ENCODE measurements at regions not wholly inside any gene's neighbourhood (a gene's known extent, or its start where the extent isn't known, plus 50 kb on each side); places are given as distances from the start of the nearest gene placed in this dataset.

DNA sequence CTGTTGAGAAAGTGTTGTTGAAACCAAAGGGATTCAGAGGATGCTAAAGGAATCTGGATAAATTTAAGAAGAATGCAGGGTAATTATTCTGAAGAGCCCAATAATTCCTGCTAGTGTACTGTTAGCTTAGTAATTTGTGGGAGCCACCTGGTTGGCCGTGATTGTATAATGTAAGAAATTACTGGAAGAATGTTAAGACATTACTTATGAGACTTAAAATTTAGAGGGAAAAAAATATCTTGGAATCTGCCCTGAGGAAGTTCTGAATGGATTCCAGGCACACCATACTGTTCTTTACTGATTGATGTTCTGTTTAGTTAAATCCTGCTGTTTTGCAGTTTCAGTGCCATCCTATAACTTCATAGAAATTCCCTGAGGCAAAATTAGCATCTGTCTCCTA lies 155.0 kb upstream of the RHOBTB1 start:
- H3K27me3 ChIP-seq (ENCODE audit: control insufficient read depth in 1 of 2, insufficient read depth in 2 of 2, low read length in 2 of 2) = peaks cover 0 to 2% of the 10 kb centered on the region in 2 donors
- H3K27ac ChIP-seq (ENCODE audit: low read depth in 2 of 2, low read length in 1 of 2) = no peak overlapping the region
- H3K36me3 ChIP-seq (ENCODE audit: control insufficient read depth in 2 of 2, insufficient read depth in 2 of 2, low read length in 1 of 2) = no peaks in the 10 kb centered on the region
- no peaks in the 10 kb centered on the region for H3K9me3 ChIP-seq (ENCODE audit: control insufficient read depth in 2 of 2, insufficient read depth in 1 of 2, low read depth in 1 of 2, low read length in 1 of 2)
- no peak overlapping the region for H3K4me3 ChIP-seq (ENCODE audit: low read depth in 1 of 2, low read length in 2 of 2)
- 55 to 61% methylated on average over 1 of the region's 1 CpG for WGBS, 2 donors
- no peaks in the 10 kb centered on the region for H3K4me1 ChIP-seq (ENCODE audit: control insufficient read depth in 2 of 2, insufficient read depth in 2 of 2, low read length in 1 of 2)

DNA sequence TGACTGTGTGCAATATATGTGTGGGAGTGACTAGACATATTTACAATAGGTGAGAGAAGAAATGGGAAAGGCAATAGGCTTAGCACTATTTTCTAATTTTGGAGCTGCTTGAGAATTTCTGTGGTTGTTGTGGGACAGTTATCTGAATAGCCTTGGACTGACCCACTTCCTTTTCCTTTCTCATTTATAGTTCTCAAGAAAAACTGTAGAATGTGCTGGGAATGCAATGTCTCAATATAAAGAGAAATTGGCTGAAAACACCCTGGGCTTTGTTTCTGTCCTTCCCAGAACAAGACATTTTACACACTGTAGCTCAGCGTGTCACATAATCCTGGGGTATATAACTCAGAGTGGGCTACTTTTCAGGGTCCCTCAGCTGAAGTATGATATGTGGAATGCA lies 153.0 kb upstream of the RHOBTB1 start:
- peaks cover 0 to 2% of the 10 kb centered on the region in 2 donors for H3K27me3 ChIP-seq (ENCODE audit: control insufficient read depth in 1 of 2, insufficient read depth in 2 of 2, low read length in 2 of 2)
- H3K27ac ChIP-seq (ENCODE audit: low read depth in 2 of 2, low read length in 1 of 2) = no peak overlapping the region
- WGBS, 2 donors = 81 to 86% methylated on average over 1 of the region's 1 CpG
- H3K4me1 ChIP-seq (ENCODE audit: control insufficient read depth in 2 of 2, insufficient read depth in 2 of 2, low read length in 1 of 2) = no peaks in the 10 kb centered on the region
- H3K36me3 ChIP-seq (ENCODE audit: control insufficient read depth in 2 of 2, insufficient read depth in 2 of 2, low read length in 1 of 2) = no peaks in the 10 kb centered on the region
- no peak overlapping the region for H3K4me3 ChIP-seq (ENCODE audit: low read depth in 1 of 2, low read length in 2 of 2)
- H3K9me3 ChIP-seq (ENCODE audit: control insufficient read depth in 2 of 2, insufficient read depth in 1 of 2, low read depth in 1 of 2, low read length in 1 of 2) = no peaks in the 10 kb centered on the region

DNA sequence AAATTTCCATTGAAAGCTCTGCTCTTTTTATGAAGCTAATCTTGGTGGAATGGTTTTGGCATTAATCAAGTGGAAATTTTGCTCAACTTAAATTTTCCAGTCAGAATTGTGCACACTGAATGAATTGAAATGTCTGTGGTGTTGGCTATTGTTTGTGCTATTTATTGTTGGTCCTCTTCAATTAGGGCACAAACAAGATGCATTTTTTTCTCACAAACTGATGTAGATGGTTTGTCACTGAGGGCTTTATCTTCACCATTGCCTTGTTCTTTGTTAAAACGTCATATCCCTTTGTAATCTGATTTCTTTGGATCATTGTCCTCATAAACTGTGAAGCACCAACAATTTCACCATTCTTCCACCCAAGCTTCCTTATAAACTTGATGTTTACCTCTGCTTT lies 152.1 kb upstream of the RHOBTB1 start:
- WGBS, 2 donors = 63 to 69% methylated on average over 1 of the region's 1 CpG
- H3K9me3 ChIP-seq (ENCODE audit: control insufficient read depth in 2 of 2, insufficient read depth in 1 of 2, low read depth in 1 of 2, low read length in 1 of 2) = no peaks in the 10 kb centered on the region

DNA sequence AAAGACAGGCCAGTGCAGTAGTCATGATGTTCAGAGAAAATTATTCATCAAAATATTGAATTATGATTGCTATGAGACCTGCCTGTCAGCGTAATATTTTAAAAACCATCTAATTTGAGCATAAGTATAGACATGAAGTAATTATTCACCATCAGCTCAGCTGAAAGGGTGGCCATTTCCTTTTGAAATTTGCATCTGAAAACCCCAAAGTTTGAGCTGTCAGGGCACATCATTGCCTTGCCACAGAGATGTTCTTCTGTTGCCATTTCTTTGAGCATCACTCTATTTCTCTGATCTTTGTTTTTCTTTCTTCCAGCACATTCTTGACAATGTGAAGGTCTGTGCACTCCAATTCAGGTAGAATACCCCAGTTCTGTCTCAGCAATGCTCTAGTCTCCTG lies 147.5 kb upstream of the RHOBTB1 start:
- Histone ChIP-seq H3K36me3 (ENCODE audit: control insufficient read depth in 2 of 2, insufficient read depth in 2 of 2, low read length in 1 of 2) (no peaks in the 10 kb centered on the region), H3K27me3 (ENCODE audit: control insufficient read depth in 1 of 2, insufficient read depth in 2 of 2, low read length in 2 of 2) (peaks cover 0 to 2% of the 10 kb centered on the region in 2 donors), H3K4me3 (ENCODE audit: low read depth in 1 of 2, low read length in 2 of 2) (no peak overlapping the region), H3K4me1 (ENCODE audit: control insufficient read depth in 2 of 2, insufficient read depth in 2 of 2, low read length in 1 of 2) (no peaks in the 10 kb centered on the region), H3K9me3 (ENCODE audit: control insufficient read depth in 2 of 2, insufficient read depth in 1 of 2, low read depth in 1 of 2, low read length in 1 of 2) (no peaks in the 10 kb centered on the region), H3K27ac (ENCODE audit: low read depth in 2 of 2, low read length in 1 of 2) (no peak overlapping the region)
- 88 to 97% methylated on average over 1 of the region's 1 CpG for WGBS, 2 donors

More for the DNA sequence above, 152.1 kb upstream of the RHOBTB1 start:
- peaks cover 0 to 2% of the 10 kb centered on the region in 2 donors for H3K27me3 ChIP-seq (ENCODE audit: control insufficient read depth in 1 of 2, insufficient read depth in 2 of 2, low read length in 2 of 2)
- no peak overlapping the region for H3K4me3 ChIP-seq (ENCODE audit: low read depth in 1 of 2, low read length in 2 of 2)
- H3K27ac ChIP-seq (ENCODE audit: low read depth in 2 of 2, low read length in 1 of 2) = no peak overlapping the region
- H3K4me1 ChIP-seq (ENCODE audit: control insufficient read depth in 2 of 2, insufficient read depth in 2 of 2, low read length in 1 of 2) = no peaks in the 10 kb centered on the region
- no peaks in the 10 kb centered on the region for H3K36me3 ChIP-seq (ENCODE audit: control insufficient read depth in 2 of 2, insufficient read depth in 2 of 2, low read length in 1 of 2)

DNA sequence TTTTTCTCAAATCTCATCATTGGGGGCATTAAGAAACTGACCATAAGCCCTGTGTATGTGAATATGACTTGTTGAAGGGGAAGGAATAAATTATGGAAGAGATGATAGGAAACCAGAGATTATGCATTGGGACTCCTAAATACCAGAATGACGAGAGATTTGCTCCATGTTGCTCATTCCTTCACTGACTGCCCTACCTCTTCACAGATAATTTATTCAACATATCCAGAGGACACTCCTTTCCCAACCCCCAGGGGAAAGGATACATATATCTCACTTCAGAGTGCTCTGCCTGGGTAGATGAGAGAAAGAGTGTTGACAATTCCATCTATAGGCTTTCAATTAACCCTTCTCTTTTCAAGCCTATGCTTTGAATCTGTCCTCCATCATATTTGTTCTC lies 145.3 kb upstream of the RHOBTB1 start:
- H3K27ac ChIP-seq (ENCODE audit: low read depth in 2 of 2, low read length in 1 of 2) = no peak overlapping the region
- no peaks in the 10 kb centered on the region for H3K36me3 ChIP-seq (ENCODE audit: control insufficient read depth in 2 of 2, insufficient read depth in 2 of 2, low read length in 1 of 2)
- no peaks in the 10 kb centered on the region for H3K4me1 ChIP-seq (ENCODE audit: control insufficient read depth in 2 of 2, insufficient read depth in 2 of 2, low read length in 1 of 2)
- 86 to 87% methylated on average over 1 of the region's 1 CpG for WGBS, 2 donors
- no peaks in the 10 kb centered on the region for H3K27me3 ChIP-seq (ENCODE audit: control insufficient read depth in 1 of 2, insufficient read depth in 2 of 2, low read length in 2 of 2)
- no peak overlapping the region for H3K4me3 ChIP-seq (ENCODE audit: low read depth in 1 of 2, low read length in 2 of 2)
- H3K9me3 ChIP-seq (ENCODE audit: control insufficient read depth in 2 of 2, insufficient read depth in 1 of 2, low read depth in 1 of 2, low read length in 1 of 2) = no peaks in the 10 kb centered on the region

DNA sequence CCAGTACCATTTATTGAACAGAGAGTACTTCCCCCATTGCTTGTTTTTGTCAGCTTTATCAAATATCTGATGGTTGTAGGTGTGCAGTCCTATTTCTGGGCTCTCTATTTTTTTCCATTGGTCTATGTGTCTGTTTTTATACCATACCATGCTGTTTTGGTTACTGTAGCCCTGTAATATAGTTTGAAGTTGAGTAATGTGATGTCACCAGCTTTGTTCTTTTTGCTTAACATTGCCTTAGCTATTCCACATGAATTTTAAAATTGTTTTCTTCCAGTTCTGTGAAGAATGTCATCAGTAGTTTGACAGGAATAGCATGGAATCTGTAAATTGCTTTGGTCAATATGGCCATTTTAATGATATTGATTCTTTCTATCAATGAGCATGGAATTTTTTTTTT lies 140.5 kb upstream of the RHOBTB1 start:
- Histone ChIP-seq H3K27ac (ENCODE audit: low read depth in 2 of 2, low read length in 1 of 2) (no peak overlapping the region), H3K36me3 (ENCODE audit: control insufficient read depth in 2 of 2, insufficient read depth in 2 of 2, low read length in 1 of 2) (no peaks in the 10 kb centered on the region), H3K9me3 (ENCODE audit: control insufficient read depth in 2 of 2, insufficient read depth in 1 of 2, low read depth in 1 of 2, low read length in 1 of 2) (no peaks in the 10 kb centered on the region), H3K4me1 (ENCODE audit: control insufficient read depth in 2 of 2, insufficient read depth in 2 of 2, low read length in 1 of 2) (no peaks in the 10 kb centered on the region), H3K4me3 (ENCODE audit: low read depth in 1 of 2, low read length in 2 of 2) (no peak overlapping the region), H3K27me3 (ENCODE audit: control insufficient read depth in 1 of 2, insufficient read depth in 2 of 2, low read length in 2 of 2) (no peaks in the 10 kb centered on the region)

DNA sequence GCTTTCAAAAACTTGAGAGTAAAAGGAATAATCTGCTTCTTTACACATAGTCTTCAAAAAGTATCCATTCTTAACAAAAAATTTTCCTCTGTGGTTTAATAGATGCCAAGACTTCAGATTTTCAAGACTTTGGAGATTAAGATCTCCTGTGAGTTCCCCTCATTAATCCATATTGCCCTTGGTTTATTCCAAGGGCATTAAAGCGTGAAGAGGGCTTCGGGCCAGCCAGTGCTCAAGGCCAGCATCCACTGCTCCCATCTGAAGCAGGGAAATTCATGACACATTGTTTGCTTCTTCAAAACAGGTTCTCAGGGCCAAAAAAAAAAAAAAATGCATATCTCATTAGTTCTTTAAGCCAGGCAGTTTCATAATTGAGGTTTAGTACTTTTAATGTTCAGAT lies 137.3 kb upstream of the RHOBTB1 start:
- H3K27me3 ChIP-seq (ENCODE audit: control insufficient read depth in 1 of 2, insufficient read depth in 2 of 2, low read length in 2 of 2) = no peaks in the 10 kb centered on the region
- 33 to 52% methylated on average over 2 of the region's 2 CpGs for WGBS, 2 donors
- no peak overlapping the region for H3K27ac ChIP-seq (ENCODE audit: low read depth in 2 of 2, low read length in 1 of 2)

DNA sequence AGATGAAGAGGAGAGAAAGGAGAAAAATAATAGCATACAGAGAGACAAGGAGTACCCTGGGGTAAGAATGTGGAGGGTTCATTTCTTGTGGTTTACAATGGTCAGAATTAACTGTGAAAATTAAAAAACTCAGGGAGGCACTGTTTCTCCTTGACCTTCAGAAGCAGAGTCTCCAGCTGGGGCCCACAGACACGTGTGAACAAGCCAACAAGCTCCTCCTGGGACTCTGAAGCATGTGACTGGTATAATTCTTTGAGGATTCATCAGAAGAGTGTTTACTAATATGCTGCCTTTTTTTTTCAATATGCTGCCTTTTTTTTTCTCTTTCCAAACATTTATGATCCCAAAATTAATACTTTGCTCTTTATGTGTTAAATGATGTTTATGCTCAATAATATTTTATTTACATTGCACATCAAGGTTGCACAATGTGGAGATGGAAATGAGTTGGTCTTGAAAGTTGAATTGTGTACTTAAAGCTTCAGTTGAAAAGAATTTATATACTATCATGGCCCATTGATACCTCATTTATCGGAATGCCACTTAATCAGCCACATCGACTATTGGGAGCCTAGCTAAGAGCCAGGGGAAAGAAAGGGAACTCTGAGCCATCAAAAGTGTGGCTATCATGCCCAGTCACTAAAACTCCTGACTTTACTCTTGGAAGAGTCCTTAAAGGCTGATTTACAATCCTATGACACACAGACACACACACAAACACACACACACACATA lies 134.7 kb upstream of the RHOBTB1 start:
- no peaks in the 10 kb centered on the region for H3K9me3 ChIP-seq (ENCODE audit: control insufficient read depth in 2 of 2, insufficient read depth in 1 of 2, low read depth in 1 of 2, low read length in 1 of 2)
- H3K27me3 ChIP-seq (ENCODE audit: control insufficient read depth in 1 of 2, insufficient read depth in 2 of 2, low read length in 2 of 2) = no peaks in the 10 kb centered on the region
- H3K27ac ChIP-seq (ENCODE audit: low read depth in 2 of 2, low read length in 1 of 2) = no peak overlapping the region
- H3K4me3 ChIP-seq (ENCODE audit: low read depth in 1 of 2, low read length in 2 of 2) = no peak overlapping the region
- WGBS, 2 donors = 55 to 59% methylated on average over 3 of the region's 3 CpGs
- H3K36me3 ChIP-seq (ENCODE audit: control insufficient read depth in 2 of 2, insufficient read depth in 2 of 2, low read length in 1 of 2) = no peaks in the 10 kb centered on the region
- no peaks in the 10 kb centered on the region for H3K4me1 ChIP-seq (ENCODE audit: control insufficient read depth in 2 of 2, insufficient read depth in 2 of 2, low read length in 1 of 2)

More for the DNA sequence above, 137.3 kb upstream of the RHOBTB1 start:
- Histone ChIP-seq H3K36me3 (ENCODE audit: control insufficient read depth in 2 of 2, insufficient read depth in 2 of 2, low read length in 1 of 2) (no peaks in the 10 kb centered on the region), H3K4me1 (ENCODE audit: control insufficient read depth in 2 of 2, insufficient read depth in 2 of 2, low read length in 1 of 2) (no peaks in the 10 kb centered on the region), H3K9me3 (ENCODE audit: control insufficient read depth in 2 of 2, insufficient read depth in 1 of 2, low read depth in 1 of 2, low read length in 1 of 2) (no peaks in the 10 kb centered on the region), H3K4me3 (ENCODE audit: low read depth in 1 of 2, low read length in 2 of 2) (no peak overlapping the region)

DNA sequence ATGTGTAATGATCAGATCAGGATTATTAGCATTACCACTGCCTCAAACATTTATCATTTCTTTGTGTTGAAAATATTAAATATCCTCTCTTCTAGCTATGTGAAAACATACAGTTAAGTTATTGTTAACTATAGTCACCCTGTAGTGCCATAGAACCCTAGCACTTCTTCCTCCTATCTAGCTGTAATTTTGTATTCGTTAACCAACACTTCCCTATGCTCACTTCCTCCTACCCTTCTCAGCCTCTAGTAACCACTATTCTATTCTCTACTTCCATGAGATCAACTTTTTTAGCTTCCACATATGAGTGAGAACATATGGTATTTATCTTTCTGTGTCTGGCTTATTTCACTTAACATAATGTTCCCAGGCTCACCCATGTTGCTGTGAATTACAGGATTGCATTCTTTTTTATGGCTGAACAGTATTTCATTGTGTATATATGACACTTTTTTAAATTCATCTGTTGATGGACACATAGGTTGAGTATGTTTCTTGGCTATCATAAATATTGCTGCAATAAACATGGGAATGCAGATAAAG lies 132.7 kb upstream of the RHOBTB1 start:
- Histone ChIP-seq H3K27ac (ENCODE audit: low read depth in 2 of 2, low read length in 1 of 2) (no peak overlapping the region), H3K27me3 (ENCODE audit: control insufficient read depth in 1 of 2, insufficient read depth in 2 of 2, low read length in 2 of 2) (no peaks in the 10 kb centered on the region), H3K9me3 (ENCODE audit: control insufficient read depth in 2 of 2, insufficient read depth in 1 of 2, low read depth in 1 of 2, low read length in 1 of 2) (no peaks in the 10 kb centered on the region), H3K36me3 (ENCODE audit: control insufficient read depth in 2 of 2, insufficient read depth in 2 of 2, low read length in 1 of 2) (no peaks in the 10 kb centered on the region), H3K4me1 (ENCODE audit: control insufficient read depth in 2 of 2, insufficient read depth in 2 of 2, low read length in 1 of 2) (no peaks in the 10 kb centered on the region), H3K4me3 (ENCODE audit: low read depth in 1 of 2, low read length in 2 of 2) (no peak overlapping the region)
- WGBS, 2 donors = 77 to 79% methylated on average over 1 of the region's 1 CpG

DNA sequence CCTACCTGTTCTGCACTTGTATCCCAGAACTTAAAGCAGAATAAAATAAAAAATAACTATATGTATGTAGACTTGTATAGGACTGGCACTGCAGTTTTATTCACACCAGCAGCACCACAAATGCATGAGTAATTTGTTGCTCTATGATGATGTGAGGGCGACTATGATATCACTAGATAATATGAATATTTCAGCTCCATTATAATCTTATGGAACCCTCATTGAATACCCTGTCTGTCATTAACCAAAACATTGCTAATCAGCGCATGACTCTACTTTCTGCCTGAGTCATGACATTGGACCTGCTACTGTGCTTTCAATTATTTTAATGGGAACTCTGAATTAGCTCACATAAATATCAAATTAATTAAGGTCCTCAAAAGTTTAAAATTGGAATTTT lies 129.4 kb upstream of the RHOBTB1 start:
- no peaks in the 10 kb centered on the region for H3K9me3 ChIP-seq (ENCODE audit: control insufficient read depth in 2 of 2, insufficient read depth in 1 of 2, low read depth in 1 of 2, low read length in 1 of 2)
- H3K36me3 ChIP-seq (ENCODE audit: control insufficient read depth in 2 of 2, insufficient read depth in 2 of 2, low read length in 1 of 2) = no peaks in the 10 kb centered on the region
- no peaks in the 10 kb centered on the region for H3K27me3 ChIP-seq (ENCODE audit: control insufficient read depth in 1 of 2, insufficient read depth in 2 of 2, low read length in 2 of 2)
- 89 to 90% methylated on average over 2 of the region's 2 CpGs for WGBS, 2 donors
- H3K4me1 ChIP-seq (ENCODE audit: control insufficient read depth in 2 of 2, insufficient read depth in 2 of 2, low read length in 1 of 2) = no peaks in the 10 kb centered on the region
- no peak overlapping the region for H3K27ac ChIP-seq (ENCODE audit: low read depth in 2 of 2, low read length in 1 of 2)
- H3K4me3 ChIP-seq (ENCODE audit: low read depth in 1 of 2, low read length in 2 of 2) = no peak overlapping the region
